ENCODE measurements at regions not wholly inside any gene's neighbourhood (a gene's known extent, or its start where the extent isn't known, plus 50 kb on each side); places are given as distances from the start of the nearest gene placed in this dataset.

GRCh38 chr1:101748077-101748476 is 248.6 kb downstream of the OLFM3 start:
- no peak for TF ChIP-seq POLR2A (IDR thresholded peaks at IDR 0.05)
- TF ChIP-seq, protein P1, sequence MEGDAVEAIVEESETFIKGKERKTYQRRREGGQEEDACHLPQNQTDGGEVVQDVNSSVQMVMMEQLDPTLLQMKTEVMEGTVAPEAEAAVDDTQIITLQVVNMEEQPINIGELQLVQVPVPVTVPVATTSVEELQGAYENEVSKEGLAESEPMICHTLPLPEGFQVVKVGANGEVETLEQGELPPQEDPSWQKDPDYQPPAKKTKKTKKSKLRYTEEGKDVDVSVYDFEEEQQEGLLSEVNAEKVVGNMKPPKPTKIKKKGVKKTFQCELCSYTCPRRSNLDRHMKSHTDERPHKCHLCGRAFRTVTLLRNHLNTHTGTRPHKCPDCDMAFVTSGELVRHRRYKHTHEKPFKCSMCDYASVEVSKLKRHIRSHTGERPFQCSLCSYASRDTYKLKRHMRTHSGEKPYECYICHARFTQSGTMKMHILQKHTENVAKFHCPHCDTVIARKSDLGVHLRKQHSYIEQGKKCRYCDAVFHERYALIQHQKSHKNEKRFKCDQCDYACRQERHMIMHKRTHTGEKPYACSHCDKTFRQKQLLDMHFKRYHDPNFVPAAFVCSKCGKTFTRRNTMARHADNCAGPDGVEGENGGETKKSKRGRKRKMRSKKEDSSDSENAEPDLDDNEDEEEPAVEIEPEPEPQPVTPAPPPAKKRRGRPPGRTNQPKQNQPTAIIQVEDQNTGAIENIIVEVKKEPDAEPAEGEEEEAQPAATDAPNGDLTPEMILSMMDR (IDR thresholded peaks at IDR 0.05) = no peak
